A673 (cell line): ENCODE measurements at regions not wholly inside any gene's neighbourhood (a gene's known extent, or its start where the extent isn't known, plus 50 kb on each side); places are given as distances from the start of the nearest gene placed in this dataset.

Experiments
- EZH2 ChIP-seq: fragments of 200-600 bp; sonication (generic); IDR thresholded peaks from 2 replicates; pipeline ENCODE4 v1.6.1; 2017; ENCODE audit warnings: borderline replicate concordance, low read depth, mild to moderate bottlenecking, mixed read lengths, antibody characterized with exemption, low read length; ENCODE audit not compliant: poor library complexity, severe bottlenecking
- TF ChIP-seq, protein P1 (sequence below): fragments of 300-800, 200-600 bp; sonication (generic); conservative IDR thresholded peaks from 2 replicates; pipeline ENCODE4 v1.5.1; 2017; ENCODE audit warnings: low read depth, mild to moderate bottlenecking, antibody characterized with exemption, low read length, moderate library complexity, mixed read lengths

- TF ChIP-seq, protein P1, sequence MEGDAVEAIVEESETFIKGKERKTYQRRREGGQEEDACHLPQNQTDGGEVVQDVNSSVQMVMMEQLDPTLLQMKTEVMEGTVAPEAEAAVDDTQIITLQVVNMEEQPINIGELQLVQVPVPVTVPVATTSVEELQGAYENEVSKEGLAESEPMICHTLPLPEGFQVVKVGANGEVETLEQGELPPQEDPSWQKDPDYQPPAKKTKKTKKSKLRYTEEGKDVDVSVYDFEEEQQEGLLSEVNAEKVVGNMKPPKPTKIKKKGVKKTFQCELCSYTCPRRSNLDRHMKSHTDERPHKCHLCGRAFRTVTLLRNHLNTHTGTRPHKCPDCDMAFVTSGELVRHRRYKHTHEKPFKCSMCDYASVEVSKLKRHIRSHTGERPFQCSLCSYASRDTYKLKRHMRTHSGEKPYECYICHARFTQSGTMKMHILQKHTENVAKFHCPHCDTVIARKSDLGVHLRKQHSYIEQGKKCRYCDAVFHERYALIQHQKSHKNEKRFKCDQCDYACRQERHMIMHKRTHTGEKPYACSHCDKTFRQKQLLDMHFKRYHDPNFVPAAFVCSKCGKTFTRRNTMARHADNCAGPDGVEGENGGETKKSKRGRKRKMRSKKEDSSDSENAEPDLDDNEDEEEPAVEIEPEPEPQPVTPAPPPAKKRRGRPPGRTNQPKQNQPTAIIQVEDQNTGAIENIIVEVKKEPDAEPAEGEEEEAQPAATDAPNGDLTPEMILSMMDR = no peak
- no peak for TF ChIP-seq EZH2
These were observed 1526.5 kb downstream of the LRRC4C start for GRCh38 chr11:39932966-39933365.
